ENCODE measurements at regions not wholly inside any gene's neighbourhood (a gene's known extent, or its start where the extent isn't known, plus 50 kb on each side); places are given as distances from the start of the nearest gene placed in this dataset.
"Not testable (repeated sequence)": the region's sequence is repeated elsewhere in the genome, so short reads cannot be mapped to it uniquely, and the experiment has no call there.

GRCh38 chr10:46154271-46154670 lies 108.2 kb upstream of the MSMB start:
- not testable (repeated sequence) for TF ChIP-seq CTCF (conservative IDR thresholded peaks at IDR 0.05); EZH2 (IDR thresholded peaks at IDR 0.05; ENCODE audit: low read depth)

Measured in PC-9 (cell line).